Breast epithelium (tissue), 4 donors: ENCODE measurements at regions not wholly inside any gene's neighbourhood (a gene's known extent, or its start where the extent isn't known, plus 50 kb on each side); places are given as distances from the start of the nearest gene placed in this dataset.

Source experiments
- DNase-seq, 2 donors: peaks; one replicate each; pipeline ENCODE4 v3.0.0-alpha.2; 2019; ENCODE audit warnings: low spot score in 2 of 2
- H3K27ac ChIP-seq, 2 donors: fragments of 200-600 bp; sonication (generic) in 1 of 2; one replicate each; pipeline ENCODE4 v1.5.1; 2016 to 2019; ENCODE audit warnings: mild to moderate bottlenecking in 1 of 2
- H3K27me3 ChIP-seq, 2 donors: fragments of 200-600 bp; sonication (generic) in 1 of 2; one replicate each; pipeline versions ENCODE4 v1.5.1 to v1.6.0; 2017 to 2019; ENCODE audit warnings: control low read depth in 1 of 2, mild to moderate bottlenecking in 1 of 2
- H3K36me3 ChIP-seq: fragments of 200-600 bp; one replicate; pipeline ENCODE4 v1.5.1; 2019
- H3K4me1 ChIP-seq, 2 donors: fragments of 200-600 bp; sonication (generic); one replicate each; pipeline ENCODE4 v1.5.1; 2016 to 2019; ENCODE audit warnings: control low read depth in 1 of 2
- H3K4me3 ChIP-seq, 3 donors: fragments of 200-600 bp; sonication (generic); 1 replicate in 2 of 3; 2 replicates in 1 of 3; pipeline ENCODE4 v1.5.1; 2016 to 2019; ENCODE audit warnings: mild to moderate bottlenecking in 3 of 3, moderate library complexity in 2 of 3
- H3K9me3 ChIP-seq, 2 donors: fragments of 200-600 bp; sonication (generic) in 1 of 2; one replicate each; pipeline ENCODE4 v1.5.1; 2016 to 2019; ENCODE audit warnings: control low read depth in 1 of 2
- CTCF ChIP-seq, 3 donors: fragments of 450-650 bp; IDR thresholded peaks; one replicate each; pipeline ENCODE4 v1.5.1; 2016 to 2017; ENCODE audit warnings: antibody characterized with exemption in 3 of 3, mild to moderate bottlenecking in 3 of 3, moderate library complexity in 3 of 3
- POLR2A ChIP-seq: fragments of 450-650 bp; IDR thresholded peaks from one replicate; pipeline ENCODE4 v1.6.1; 2016; ENCODE audit warnings: antibody characterized with exemption, mild to moderate bottlenecking, moderate library complexity
- POLR2AphosphoS5 ChIP-seq, 3 donors: sonication (generic); formaldehyde crosslinking; IDR thresholded peaks; one replicate each; pipeline ENCODE4 v1.6.1; 2017; ENCODE audit warnings: antibody characterized with exemption in 3 of 3
- intact Hi-C: fragments of 100-400 bp; cut with DNase I; formaldehyde crosslinking; loops from one replicate; pipeline ENCODE4 v1.15.1; 2023; ENCODE audit warnings: low total_unique reads

DNA sequence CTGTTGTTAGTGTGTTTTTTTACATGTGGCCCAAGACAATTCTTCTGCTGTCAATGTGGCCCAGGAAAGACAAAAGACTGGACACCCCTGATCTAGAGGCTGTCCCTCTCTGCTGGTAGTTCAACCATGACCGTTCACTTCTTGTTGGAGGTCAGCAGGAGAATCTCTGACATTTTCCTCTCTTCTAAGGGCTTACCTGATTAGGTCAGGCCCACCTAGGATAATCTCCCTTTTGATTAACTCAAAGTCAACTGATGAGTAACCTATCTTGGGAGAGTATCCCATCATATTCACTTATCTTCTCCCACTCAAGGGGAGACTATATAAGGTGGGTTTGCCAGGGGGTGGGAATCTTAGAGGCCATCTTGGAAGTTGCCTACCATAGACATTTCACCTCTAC lies 135.2 kb downstream of the BUB3 start:
- Histone ChIP-seq H3K27ac (no peak overlapping the region), H3K4me3 (no peak overlapping the region), H3K9me3 (peaks cover 5 to 10% of the 10 kb centered on the region in 2 donors), H3K4me1 (no peaks in the 10 kb centered on the region), H3K27me3 (no peaks in the 10 kb centered on the region), H3K36me3 (no peaks in the 10 kb centered on the region)
- DNase-seq: no peak
- intact Hi-C loops: no loop called here
- TF ChIP-seq POLR2A (no peak), CTCF (IDR thresholded peaks at IDR 0.05) (no peak), POLR2AphosphoS5 (IDR thresholded peaks at IDR 0.05) (no peak)

DNA sequence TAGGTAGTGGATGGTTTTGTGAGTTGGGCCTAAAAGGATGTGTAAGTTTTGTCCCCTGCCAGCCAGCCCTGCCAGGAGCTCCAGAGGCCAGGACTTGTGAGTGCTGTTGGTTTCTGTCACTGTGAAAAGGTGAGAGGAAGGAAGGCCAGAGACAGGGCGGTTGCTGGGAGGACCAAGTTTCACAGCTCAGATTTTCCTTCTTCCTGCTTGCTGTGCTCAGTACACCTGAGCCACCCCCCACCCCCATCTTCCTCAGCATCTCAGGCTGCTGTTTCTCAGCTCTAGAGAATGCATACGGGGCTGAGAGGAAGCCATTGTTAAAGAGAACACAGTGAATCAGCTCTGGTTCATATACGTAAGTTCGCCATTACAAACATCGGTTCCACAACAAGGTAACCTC lies 139.9 kb downstream of the BUB3 start:
- DNase-seq: no peak
- intact Hi-C loops: no loop called here
- Histone ChIP-seq H3K27me3 (no peaks in the 10 kb centered on the region), H3K27ac (no peak overlapping the region), H3K36me3 (no peaks in the 10 kb centered on the region), H3K9me3 (peaks cover 5 to 7% of the 10 kb centered on the region in 2 donors), H3K4me1 (no peaks in the 10 kb centered on the region), H3K4me3 (no peak overlapping the region)
- TF ChIP-seq POLR2A (no peak), POLR2AphosphoS5 (IDR thresholded peaks at IDR 0.05) (no peak), CTCF (IDR thresholded peaks at IDR 0.05) (no peak)

GRCh38 chr10:123294886-123295285 lies 140.7 kb downstream of the BUB3 start:
- Histone ChIP-seq H3K27me3 (no peaks in the 10 kb centered on the region), H3K4me3 (no peak overlapping the region), H3K4me1 (no peaks in the 10 kb centered on the region), H3K36me3 (no peaks in the 10 kb centered on the region), H3K27ac (no peak overlapping the region), H3K9me3 (peaks cover 0 to 5% of the 10 kb centered on the region in 2 donors)
- intact Hi-C loops: no loop called here
- no peak for DNase-seq
- TF ChIP-seq CTCF (IDR thresholded peaks at IDR 0.05) (no peak), POLR2A (no peak), POLR2AphosphoS5 (IDR thresholded peaks at IDR 0.05) (no peak)

- no peaks in the 10 kb centered on the region for H3K4me1 ChIP-seq
- H3K36me3 ChIP-seq: no peaks in the 10 kb centered on the region
- intact Hi-C loops: no loop called here
- no peak overlapping the region for H3K27ac ChIP-seq
- no peak for DNase-seq
- TF ChIP-seq POLR2A (no peak), CTCF (IDR thresholded peaks at IDR 0.05) (no peak), POLR2AphosphoS5 (IDR thresholded peaks at IDR 0.05) (no peak)
- no peak overlapping the region for H3K4me3 ChIP-seq
- peaks cover 0 to 5% of the 10 kb centered on the region in 2 donors for H3K9me3 ChIP-seq
- H3K27me3 ChIP-seq: no peaks in the 10 kb centered on the region
Measured at GRCh38 chr10:123295644-123296043, 141.4 kb downstream of the BUB3 start.

DNA sequence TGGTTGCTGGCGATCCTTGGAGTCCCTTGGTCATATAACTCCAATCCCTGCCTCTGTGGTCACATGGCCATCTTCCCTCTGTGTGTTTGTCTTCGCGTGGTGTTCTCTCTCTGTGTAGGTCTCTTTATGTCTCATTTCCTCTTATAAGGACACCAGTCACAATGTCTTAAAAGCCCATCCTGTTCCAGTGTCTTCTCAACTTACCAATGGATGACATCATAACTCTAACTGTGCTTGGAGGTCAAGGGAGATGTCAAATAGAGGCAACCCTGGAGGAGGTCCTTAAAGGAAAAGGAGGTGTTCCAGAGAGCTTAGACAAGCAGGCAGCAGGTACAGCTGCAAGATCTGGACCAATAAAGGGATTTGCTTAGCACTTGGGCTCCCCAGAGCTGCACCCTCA lies 143.0 kb downstream of the BUB3 start:
- intact Hi-C loops: no loop called here
- TF ChIP-seq POLR2AphosphoS5 (IDR thresholded peaks at IDR 0.05) (no peak), POLR2A (no peak), CTCF (IDR thresholded peaks at IDR 0.05) (no peak)
- no peaks in the 10 kb centered on the region for H3K9me3 ChIP-seq
- H3K27me3 ChIP-seq: no peaks in the 10 kb centered on the region
- H3K4me3 ChIP-seq: no peak overlapping the region
- H3K27ac ChIP-seq: no peak overlapping the region
- H3K36me3 ChIP-seq: no peaks in the 10 kb centered on the region
- H3K4me1 ChIP-seq: no peaks in the 10 kb centered on the region
- no peak for DNase-seq
